Uterus (tissue), 2 donors: ENCODE measurements at regions not wholly inside any gene's neighbourhood (a gene's known extent, or its start where the extent isn't known, plus 50 kb on each side); places are given as distances from the start of the nearest gene placed in this dataset.

Experiments used
- CTCF ChIP-seq, 4 experiments: fragments of 200-600 bp in 2 of 4; fragments of 450-650 bp in 2 of 4; sonication (generic) in 2 of 4; IDR thresholded peaks; one replicate each; pipeline ENCODE4 v1.5.1; 2016 to 2019; ENCODE audit warnings: antibody characterized with exemption in 4 of 4, mild to moderate bottlenecking in 2 of 4, moderate library complexity in 1 of 4
- POLR2A ChIP-seq, 2 donors: fragments of 450-650 bp; IDR thresholded peaks; one replicate each; pipeline ENCODE4 v1.6.1; 2016; ENCODE audit warnings: antibody characterized with exemption in 2 of 2, mild to moderate bottlenecking in 1 of 2, moderate library complexity in 1 of 2

GRCh38 chr14:41000350-41000749 is 606.3 kb upstream of the LRFN5 start:
- TF ChIP-seq CTCF (IDR thresholded peaks at IDR 0.05) (no peak), POLR2A (IDR thresholded peaks at IDR 0.05) (no peak)
